HG02973 (cell line): ENCODE measurements at regions not wholly inside any gene's neighbourhood (a gene's known extent, or its start where the extent isn't known, plus 50 kb on each side); places are given as distances from the start of the nearest gene placed in this dataset.
A peak's percentile ranks its signal among the peaks of the same experiment; 100 is the strongest.

ENCODE experiments used
- ATAC-seq: cut with Tn5 transposase; IDR thresholded peaks from one replicate; pipeline ENCODE4 v1.9.1; 2021; ENCODE audit warnings: moderate library complexity; ENCODE audit not compliant: unreplicated experiment

DNA sequence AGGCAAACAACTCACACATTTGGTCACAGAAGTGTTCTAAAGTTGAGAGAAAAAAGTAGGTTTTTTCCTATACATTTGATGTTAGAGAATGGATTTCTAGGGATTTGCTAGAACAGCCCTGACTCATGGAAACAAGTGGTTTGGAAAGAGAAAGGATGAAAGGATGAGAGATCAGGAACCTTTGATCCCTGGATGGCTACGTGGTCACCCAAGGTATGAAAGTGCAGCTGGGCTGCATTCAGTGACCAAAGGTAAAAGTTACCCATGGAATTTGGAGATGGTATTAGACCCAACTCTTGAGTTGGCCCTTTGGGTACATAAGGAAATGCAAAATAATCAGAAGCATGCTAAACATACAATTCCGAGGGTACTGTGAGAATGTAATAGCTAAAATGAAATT lies 61.3 kb upstream of the SPIN1 start:
- no peak for ATAC-seq

DNA sequence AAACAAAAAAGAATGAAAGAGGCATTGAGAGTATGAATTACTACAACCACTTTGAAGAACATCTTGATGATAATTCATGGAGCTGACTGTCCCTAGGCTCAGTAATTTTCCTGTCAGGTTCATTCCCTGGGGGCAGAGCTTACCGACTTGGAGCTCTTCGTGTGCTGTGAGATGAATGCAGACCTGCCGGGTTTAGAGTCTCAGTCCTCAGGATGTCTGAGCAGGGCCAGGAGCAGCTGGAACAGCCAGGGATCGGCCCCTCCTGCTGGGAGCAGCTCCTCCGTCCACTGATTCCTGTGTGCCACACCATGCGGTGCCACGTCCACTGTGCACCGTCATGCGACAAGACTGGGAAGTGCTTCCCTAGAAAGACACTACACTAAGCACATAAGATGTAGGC lies 62.2 kb upstream of the SPIN1 start:
- no peak for ATAC-seq

DNA sequence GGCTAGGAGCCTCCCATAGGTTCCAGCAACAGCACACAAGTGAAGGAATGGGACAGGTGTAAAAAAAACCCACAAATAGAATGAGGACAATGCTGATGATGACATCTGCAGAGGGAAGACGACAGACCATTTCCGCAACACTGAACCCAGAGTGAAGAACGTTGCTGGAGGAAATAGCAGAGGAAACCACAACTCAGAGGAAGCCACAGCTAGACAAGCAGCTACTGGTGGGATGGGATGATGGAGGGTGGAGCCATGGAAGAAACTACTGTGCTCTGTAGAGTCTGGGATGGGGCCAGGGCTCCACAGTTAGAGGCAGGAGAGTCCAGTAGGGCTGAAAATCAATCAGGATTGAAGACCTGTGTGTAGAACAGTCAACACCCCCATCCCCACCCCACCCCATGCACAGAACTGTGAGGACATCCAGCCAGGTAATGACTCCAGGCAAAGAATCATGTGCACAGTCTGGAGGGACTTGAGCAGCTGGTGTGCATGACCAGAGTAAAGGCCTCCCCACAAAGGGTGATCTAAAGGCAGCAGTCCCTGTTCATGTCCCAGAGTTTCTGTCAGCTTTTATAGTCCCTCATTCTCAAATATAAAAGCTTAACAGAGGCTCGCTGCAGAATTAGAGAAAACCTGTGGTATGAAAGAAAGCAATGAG lies 65.2 kb upstream of the SPIN1 start:
- no peak for ATAC-seq

DNA sequence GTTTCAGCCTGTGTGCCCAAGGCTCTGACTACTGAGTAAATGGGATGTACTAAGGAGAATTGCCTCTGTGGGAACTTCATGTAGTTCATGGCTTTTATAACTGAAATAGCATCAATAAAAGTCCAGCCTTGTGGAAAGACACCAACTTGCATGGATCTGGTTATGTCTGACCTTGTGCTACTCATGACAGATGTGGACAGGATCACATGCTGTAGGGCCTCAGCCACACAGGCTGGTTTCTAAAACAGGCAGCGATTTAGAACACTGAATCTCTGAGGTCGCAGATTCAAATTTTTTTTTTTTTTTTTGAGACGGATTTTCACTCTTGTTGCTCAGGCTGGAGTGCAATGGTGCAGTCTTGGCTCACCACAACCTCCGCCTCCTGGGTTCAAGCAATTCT lies 66.5 kb upstream of the SPIN1 start:
- ATAC-seq, result no peak

DNA sequence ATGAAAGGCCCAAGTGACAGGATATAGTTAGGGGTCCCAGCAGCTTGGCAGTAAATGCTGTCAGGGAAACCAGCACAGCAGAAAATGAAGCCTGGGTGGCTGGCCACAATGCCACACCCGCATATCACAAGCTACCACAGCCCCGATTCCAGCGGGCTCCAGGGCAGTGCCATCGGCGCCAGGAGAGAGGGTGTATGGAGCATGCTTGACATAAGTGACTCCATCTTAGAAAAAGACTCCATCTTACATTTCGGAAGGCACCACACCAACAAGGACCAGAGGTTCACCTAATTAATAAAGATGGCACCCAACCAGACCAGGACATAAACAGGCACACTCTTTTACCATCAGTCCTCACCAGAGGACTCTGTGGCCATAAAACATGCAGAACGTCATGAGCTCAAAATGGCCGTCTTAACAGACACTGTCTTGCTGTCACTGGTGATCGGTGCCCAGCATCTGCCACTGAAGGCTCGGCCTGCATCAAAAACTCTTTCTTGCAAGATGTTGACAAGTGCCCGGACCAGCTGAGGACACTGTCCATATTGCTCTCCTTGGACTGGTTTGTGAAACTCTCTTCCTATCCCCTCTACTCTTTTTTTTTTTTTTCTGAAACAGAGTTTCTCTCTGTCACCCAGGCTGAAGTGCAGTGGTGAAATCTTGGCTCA lies 67.4 kb upstream of the SPIN1 start:
- ATAC-seq, result no peak

DNA sequence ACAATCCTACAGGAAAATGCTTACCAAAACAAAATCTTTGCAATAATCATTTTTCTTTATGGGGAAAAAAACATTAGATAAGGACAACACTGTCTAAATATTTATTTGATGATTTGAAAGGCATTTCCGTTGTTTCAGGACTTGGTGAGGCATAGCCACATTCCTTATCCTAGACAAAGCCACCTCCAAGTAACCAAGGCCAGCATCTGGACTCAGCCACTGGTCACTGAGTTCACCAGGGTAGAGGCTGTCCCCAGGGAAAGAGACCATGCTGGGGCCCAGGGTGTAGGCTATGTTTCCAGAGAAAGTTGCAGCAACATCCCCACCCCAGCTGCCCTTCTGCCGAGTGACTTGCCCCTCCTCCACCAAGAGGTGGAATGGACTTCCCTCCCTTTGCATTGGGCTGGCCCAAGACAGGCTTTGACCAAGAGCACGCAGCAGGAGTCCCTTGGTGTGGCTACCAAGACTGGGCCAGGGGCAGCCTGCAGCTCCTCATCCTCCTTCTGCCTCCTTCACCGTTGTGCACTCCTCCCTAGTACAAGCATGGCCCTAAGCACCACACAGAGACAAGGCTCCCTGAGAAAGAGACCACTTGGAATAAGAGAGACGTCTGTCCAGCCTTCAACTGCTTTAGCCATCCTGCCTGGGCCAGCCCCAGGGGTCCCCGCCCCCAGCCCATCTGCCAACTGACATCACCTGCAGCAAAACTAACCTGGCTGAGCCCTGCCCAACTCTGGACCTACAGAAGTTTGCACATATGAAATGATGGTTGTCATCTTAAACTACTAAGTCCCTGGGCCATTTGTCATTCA lies 68.1 kb upstream of the SPIN1 start:
- no peak for ATAC-seq

DNA sequence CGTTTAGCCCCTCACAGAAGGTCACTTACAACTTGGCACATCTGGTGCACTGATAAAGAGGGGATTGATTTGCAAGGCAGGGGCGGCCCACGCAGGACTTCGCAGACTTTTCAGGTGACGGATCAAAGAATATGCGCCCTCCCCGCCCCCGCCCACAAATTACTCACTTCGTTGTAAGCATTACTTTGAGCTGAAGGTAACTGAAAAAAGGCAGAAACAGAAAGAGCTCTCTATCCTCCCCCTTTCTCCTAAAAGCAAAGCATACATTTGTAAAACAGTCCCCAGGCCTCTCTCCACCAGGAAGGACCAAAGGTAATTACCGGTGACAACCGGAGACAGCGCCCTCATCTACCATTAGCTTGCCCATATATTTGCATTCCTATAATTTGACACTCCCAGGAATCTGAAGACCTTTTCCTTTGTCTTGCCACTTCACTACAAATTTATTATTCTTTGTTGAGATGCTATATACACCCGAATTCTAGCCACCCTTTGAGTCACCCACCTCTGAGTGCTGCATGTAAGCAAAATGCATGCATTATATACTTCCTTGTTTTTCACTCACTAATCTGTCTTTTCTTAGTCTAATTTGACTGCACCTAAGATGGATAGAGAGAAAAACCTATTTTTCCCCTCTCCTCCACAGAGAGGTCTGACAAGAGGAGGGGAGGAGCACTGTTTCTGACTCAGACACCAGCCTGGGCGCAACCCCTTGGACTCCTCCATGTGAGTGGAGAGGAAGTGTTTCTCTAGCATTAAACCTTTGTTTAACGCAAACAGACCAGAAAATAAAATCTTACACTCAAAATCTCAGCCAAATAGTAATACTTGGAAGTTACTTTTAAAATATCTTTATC lies 74.7 kb upstream of the SPIN1 start:
- no peak for ATAC-seq

DNA sequence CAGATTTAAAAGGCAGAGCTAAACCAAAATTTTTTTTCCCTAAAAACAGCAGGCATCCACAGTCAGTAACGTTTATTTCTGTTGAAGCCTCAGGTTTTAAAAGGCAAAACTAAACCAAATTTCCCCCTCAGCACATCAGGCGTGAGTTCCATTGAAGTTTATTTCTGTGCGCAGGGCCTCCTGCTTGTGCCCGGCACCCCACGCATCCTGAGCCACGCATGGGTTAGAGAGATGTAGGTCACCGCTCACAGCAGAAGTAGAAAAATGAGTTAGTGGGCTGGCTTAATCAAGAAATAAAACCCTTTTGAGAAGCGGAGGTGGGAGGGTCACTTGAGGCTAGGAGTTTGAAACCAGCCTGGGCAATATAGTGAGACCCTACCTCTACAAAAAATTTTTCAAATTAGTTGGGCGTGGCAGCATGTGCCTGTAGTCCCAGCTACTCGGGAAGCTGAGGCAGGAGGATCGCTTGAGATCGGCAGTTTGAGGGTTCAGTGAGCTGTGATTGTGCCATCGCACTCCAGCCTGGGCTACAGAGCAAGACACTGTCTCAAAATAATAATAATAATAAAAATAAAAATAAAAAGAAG lies 75.6 kb upstream of the SPIN1 start:
- ATAC-seq, result no peak

DNA sequence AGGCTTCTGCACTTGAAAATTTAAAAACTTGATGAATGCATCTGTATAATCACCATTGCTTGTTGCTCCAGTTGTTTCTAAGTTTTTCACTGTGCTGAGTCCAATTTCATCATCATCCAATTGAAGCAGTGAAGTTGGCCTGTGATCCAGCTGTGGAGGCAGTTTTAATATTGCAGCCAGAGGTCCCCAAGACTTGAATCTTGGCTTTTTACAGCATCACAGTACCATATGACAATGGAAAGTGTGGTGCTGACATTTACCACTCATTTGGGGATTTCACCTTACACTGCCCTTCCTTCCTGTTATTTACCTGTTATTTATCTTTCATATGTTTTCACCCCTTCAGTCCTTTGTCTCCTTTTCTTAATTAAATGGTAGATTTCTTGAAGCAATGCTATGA lies 76.2 kb upstream of the SPIN1 start:
- ATAC-seq, result no peak

DNA sequence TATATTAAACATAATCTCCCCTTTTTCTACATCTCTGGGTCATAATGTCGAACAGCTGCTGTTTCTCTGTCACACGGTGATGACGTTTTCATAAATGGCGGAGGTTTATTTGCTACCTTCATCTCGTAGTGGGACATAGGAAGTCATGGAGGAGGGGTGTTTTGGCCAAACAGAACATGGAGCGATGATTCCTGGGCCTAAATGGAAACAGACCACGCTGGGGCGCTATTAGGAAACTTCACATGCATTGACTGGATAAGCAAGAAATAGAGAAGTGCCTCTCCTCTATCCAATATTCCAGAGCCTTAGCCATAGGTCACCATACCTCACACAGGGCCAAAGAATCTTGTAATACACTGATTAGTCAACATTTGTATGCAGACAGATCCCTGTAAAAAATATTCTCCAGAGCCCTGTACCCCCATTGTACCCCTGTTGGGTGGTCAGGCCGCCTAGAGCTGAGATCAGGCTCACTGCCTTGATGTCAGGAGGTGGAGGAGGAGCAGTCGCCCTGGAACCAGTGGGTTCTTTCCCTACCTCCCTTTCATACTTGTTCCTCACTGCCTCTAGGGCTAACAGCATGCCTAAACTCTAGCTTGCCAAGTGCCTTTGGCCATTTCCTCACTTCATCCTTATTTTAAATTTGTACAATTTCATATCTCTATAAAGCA lies 77.8 kb upstream of the SPIN1 start:
- ATAC-seq, result no peak

DNA sequence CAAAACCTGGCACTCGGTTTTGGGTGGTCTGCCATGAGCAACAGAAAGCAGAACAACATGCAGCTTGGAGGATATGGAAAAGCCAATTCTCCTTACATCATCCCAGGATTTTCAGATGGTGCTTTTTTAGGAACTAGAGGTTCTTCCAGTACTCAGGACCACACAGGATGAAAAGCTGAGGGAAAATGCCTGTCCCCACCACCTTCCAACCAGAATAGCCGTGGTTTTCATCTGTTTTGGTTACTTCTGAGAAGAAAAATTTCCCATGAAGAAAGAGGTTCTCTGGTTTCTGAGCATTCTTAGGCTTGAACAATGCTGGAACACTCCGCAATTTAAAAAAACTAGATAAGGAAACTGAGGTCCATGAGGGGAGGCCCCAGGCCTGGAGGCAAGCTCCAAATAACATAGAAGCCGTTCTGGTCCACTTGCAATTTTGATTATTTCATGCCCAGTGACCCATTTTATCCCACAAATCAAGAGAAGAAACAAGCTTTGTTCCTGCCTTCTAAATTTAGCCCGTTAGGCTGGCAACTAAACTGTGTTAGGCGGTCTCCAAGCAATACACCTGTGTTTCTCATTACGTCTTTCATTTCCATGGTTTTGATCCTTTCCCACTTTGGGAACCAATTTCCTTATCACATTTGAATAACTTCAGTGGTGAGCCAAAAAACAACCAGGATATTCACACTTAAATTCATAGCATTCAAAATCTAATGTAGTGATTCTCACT lies 79.2 kb upstream of the SPIN1 start:
- ATAC-seq, result no peak

DNA sequence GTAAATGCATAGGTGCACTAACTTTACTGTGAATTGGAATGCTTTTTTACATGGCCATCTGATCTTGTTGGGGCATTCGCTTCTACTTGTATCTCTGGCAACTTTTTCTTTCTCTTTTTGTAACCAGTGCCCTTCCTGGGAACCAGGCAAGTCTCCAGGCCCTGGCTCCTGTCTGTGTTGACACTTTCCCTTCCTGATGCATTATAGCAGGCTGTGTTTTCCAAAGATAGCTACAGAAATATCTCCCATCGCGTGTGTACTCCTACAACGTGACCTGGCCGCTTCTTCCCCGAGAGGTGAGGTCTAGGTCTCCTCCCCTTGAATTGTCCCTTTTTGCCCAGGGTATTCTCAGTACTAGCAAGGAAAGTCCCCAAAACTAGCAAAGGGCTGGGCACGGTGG lies 81.1 kb upstream of the SPIN1 start:
- no peak for ATAC-seq

DNA sequence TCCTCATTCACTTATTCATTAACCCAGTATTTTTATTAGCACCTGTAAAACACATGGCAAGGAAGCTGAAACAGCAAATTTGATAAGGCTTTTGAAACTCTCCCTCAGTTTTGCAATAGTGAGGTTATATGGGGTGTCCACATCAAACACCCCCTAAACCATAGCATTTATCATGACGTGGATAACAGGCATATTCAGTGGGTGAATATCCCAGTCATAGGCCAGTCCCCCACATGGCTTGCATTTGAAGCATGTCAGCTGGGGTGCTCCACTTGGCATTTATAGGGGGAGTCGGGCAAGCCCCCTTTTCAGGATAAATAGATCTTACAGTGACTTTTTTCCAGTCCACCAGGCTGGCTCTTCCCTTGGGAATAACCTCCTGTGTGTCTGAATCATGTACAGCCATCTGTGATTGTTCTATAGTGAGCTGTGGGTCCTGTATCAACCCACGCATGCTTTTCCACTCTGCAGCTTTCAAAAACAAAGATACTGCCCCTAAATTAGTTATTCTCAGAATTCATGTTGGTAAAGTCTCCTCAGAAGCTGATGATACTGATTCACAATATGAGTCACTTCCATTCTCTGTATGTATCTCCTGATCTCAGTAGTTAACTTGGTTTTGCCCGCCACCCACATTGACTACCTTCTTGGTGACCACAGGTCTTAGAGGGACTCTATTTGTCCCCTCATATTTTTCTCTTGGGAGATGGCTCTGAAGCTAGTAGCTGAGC lies 84.4 kb upstream of the SPIN1 start:
- peak; percentile 89 for ATAC-seq

DNA sequence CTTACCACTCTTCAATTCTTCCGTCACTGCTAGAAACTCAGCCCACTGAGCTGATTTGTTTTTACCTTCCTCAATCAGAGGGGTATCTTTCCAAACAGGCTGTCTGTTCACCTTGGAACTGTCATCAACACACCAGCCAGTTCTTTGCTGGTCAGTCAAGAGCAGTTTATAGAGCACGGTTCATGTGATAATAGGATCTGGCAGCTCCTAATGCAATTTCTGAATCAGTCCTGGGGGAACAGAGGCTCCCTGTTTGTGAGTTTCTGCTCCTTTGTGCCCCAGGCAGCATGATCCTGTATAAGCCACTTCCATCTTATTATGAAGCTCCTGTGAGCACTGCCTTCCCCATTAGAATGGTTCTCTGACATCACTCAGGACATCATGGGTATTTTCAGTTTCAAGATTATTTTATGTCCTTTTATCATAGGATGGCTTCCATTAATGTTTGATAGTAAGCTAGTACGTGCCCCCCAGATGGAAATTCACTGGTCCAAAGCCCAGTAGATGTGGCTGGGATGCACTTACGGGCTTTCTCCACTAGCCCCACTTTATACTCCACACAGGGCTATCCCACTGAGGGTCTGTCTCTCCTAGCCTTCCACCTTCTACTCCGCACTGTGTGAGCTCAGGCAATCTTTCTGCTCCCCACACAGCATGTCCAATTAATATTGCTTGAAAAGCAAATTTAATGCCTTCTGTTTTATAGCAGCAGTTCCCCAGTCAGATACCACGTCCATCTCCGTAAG lies 85.5 kb upstream of the SPIN1 start:
- ATAC-seq, result no peak

DNA sequence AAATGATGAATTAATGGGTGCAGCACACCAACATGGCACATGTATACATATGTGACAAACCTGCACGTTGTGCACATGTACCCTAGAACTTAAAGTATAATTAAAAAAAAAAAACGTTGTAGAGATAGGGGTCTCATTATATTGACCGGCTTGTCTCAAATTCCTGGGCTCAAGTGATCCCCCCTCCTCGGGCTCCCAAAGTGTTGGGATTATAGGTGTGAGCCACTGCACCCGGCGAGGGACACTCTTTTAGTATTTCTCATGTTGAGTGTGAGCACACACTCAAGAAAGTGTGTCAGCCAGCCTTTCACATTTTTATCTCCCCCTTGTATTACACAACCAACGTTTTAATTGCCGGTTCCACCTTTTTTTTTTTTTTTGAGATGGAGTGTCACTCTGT lies 87.7 kb upstream of the SPIN1 start:
- no peak for ATAC-seq

DNA sequence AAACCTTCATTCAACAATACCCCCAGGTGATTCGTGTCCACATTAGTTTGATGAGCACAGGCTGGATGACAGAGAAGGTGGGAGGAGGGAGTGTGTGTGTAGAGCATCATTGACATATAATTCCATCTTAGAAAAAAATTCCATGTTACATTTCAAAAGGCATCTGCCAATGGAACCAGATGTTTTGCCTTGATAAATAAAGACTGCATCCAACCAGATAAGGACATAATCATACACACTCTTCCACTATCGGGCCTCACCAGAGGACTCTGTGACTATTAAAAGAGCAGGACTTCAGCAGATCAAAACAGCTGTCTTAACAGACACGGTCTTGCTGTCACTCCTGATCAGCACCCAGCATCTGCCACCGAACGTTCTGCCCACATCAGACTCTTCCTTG lies 96.4 kb upstream of the SPIN1 start:
- ATAC-seq, result no peak

DNA sequence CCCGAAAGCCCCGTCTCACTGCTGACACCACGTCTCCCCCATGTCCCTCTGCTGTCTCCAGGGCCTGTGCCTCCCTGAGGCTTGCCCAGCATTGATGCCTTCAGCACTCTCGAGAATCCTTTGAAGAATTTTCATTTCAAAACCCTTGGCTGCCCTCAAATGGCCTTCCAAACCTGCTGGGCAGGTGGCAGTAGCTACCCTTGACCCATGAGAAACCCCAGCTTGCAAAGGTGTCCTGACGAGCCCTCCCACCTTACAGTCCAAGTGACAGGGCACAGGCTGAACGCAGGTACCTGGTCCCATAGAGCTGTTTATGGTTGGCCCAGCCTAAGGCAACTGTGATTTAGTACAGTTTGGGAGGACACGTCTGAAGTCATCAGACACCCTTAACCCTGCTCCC lies 97.2 kb upstream of the SPIN1 start:
- ATAC-seq, result no peak

DNA sequence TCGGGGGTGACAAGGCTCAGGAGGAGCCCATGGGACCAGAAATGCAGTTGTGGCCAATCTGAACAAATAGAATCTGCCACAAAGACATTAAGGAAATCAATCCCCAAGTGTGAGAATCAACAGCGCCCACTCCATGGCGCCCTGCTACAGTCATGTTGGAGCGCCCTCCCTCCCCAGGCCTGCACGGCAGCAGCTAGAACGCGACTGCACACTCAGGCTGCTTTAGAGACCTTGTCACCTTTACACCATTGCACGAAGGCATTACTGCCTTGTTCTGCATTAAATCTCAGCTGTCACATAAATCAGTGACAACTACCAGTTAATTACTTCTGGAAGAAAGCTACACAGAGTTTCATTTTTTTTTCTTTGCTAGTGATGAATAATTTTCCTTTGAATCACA lies 98.7 kb upstream of the SPIN1 start:
- ATAC-seq, result no peak
